HL-60 (cell line): ENCODE measurements at regions not wholly inside any gene's neighbourhood (a gene's known extent, or its start where the extent isn't known, plus 50 kb on each side); places are given as distances from the start of the nearest gene placed in this dataset.

Experiments used
- CTCF ChIP-seq: IDR thresholded peaks from one replicate; pipeline ENCODE4 v1.5.1; 2011; ENCODE audit warnings: low read length, control low read depth, inconsistent platforms; ENCODE audit not compliant: insufficient read depth
- GABPA ChIP-seq: IDR thresholded peaks from 2 replicates; pipeline ENCODE4 v1.6.1; 2012; ENCODE audit warnings: low read depth
- POLR2AphosphoS5 ChIP-seq: IDR thresholded peaks from 2 replicates; pipeline ENCODE4 v1.6.1; 2012; ENCODE audit warnings: low read depth

- TF ChIP-seq CTCF (no peak), GABPA (no peak), POLR2AphosphoS5 (no peak)
Measured at GRCh38 chr15:59841036-59841435, 151.9 kb upstream of the BNIP2 start.
